H7 (cell line): ENCODE measurements at regions not wholly inside any gene's neighbourhood (a gene's known extent, or its start where the extent isn't known, plus 50 kb on each side); places are given as distances from the start of the nearest gene placed in this dataset.

ENCODE experiments used
- DNase-seq: peaks from one replicate; pipeline ENCODE4 v3.0.0; 2012
- H3K27me3 ChIP-seq: 2 replicates; pipeline ENCODE4 v1.6.0; 2011; ENCODE audit warnings: mild to moderate bottlenecking, low read length; ENCODE audit not compliant: control insufficient read depth, insufficient read depth
- H3K36me3 ChIP-seq: replicated peaks from 2 replicates; pipeline ENCODE4 v1.5.1; 2011; ENCODE audit warnings: low read length; ENCODE audit not compliant: control insufficient read depth, insufficient read depth
- H3K4me3 ChIP-seq: 2 replicates; pipeline ENCODE4 v1.5.1; 2011; ENCODE audit warnings: low read depth, mild to moderate bottlenecking, control low read depth, low read length, moderate library complexity; ENCODE audit not compliant: insufficient read depth

- Histone ChIP-seq H3K36me3 (no peaks in the 10 kb centered on the region), H3K4me3 (no peak overlapping the region), H3K27me3 (no peaks in the 10 kb centered on the region)
- no peak for DNase-seq
Measured at GRCh38 chr2:190810981-190811587, 69.5 kb upstream of the GLS start.

GRCh38 chr2:190811811-190812210 is 68.8 kb upstream of the GLS start:
- H3K36me3 ChIP-seq = no peaks in the 10 kb centered on the region
- no peak overlapping the region for H3K4me3 ChIP-seq
- DNase-seq = no peak
- no peaks in the 10 kb centered on the region for H3K27me3 ChIP-seq

- DNase-seq = no peak
- Histone ChIP-seq H3K4me3 (no peak overlapping the region), H3K27me3 (no peaks in the 10 kb centered on the region), H3K36me3 (no peaks in the 10 kb centered on the region)
Measured at GRCh38 chr2:190812506-190813294, 67.9 kb upstream of the GLS start.

- H3K36me3 ChIP-seq = no peaks in the 10 kb centered on the region
- no peak for DNase-seq
- no peak overlapping the region for H3K4me3 ChIP-seq
- H3K27me3 ChIP-seq = no peaks in the 10 kb centered on the region
Measured at GRCh38 chr2:190815226-190815625, 65.4 kb upstream of the GLS start.

- no peaks in the 10 kb centered on the region for H3K36me3 ChIP-seq
- no peak overlapping the region for H3K4me3 ChIP-seq
Measured at GRCh38 chr2:190817082-190817481, 63.5 kb upstream of the GLS start.

GRCh38 chr2:190819840-190820301 is 60.8 kb upstream of the GLS start:
- Histone ChIP-seq H3K36me3 (no peaks in the 10 kb centered on the region), H3K4me3 (no peak overlapping the region), H3K27me3 (no peaks in the 10 kb centered on the region)
- no peak for DNase-seq

More at GRCh38 chr2:190817082-190817481, 63.5 kb upstream of the GLS start:
- no peaks in the 10 kb centered on the region for H3K27me3 ChIP-seq
- no peak for DNase-seq

- Histone ChIP-seq H3K4me3 (no peak overlapping the region), H3K27me3 (no peaks in the 10 kb centered on the region), H3K36me3 (no peaks in the 10 kb centered on the region)
- DNase-seq = no peak
Measured at GRCh38 chr2:190820416-190820815, 60.2 kb upstream of the GLS start.

- DNase-seq = no peak
- Histone ChIP-seq H3K27me3 (no peaks in the 10 kb centered on the region), H3K4me3 (no peak overlapping the region), H3K36me3 (no peaks in the 10 kb centered on the region)
Measured at GRCh38 chr2:190822043-190822442, 58.6 kb upstream of the GLS start.

- H3K36me3 ChIP-seq = no peaks in the 10 kb centered on the region
- DNase-seq = no peak
- no peak overlapping the region for H3K4me3 ChIP-seq
- no peaks in the 10 kb centered on the region for H3K27me3 ChIP-seq
Measured at GRCh38 chr2:190827720-190828119, 52.9 kb upstream of the GLS start.

GRCh38 chr2:190829642-190830041 is 51.0 kb upstream of the GLS start:
- Histone ChIP-seq H3K36me3 (no peaks in the 10 kb centered on the region), H3K4me3 (no peak overlapping the region), H3K27me3 (no peaks in the 10 kb centered on the region)
- DNase-seq = no peak
